ENCODE measurements at regions not wholly inside any gene's neighbourhood (a gene's known extent, or its start where the extent isn't known, plus 50 kb on each side); places are given as distances from the start of the nearest gene placed in this dataset.

DNA sequence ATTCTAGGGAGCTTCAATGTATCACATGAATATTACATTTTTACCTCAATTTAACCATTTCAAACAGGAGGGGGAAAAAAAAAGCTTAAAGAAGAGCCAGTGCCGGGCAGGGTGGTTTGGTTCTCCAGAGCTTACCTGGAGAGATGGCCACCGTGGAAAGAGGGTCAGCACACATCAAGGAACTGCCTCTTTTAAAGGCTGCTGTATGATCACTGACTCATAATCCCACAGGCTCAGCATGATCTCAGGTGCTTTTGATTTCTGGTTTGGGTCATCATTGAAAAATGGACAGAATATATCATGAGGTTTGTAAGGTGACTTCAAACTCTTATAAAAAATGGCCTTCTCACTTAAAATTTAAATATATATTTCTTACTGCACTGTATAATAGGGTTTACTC lies 67.5 kb upstream of the MDFIC start:
- no peak overlapping the region for H3K27ac ChIP-seq
- H3F3A ChIP-seq (ENCODE audit: insufficient read depth, low read depth), result no peaks in the 10 kb centered on the region
- no peak for TF ChIP-seq EZH2 (IDR thresholded peaks at IDR 0.05; ENCODE audit: low read depth)
- no peak overlapping the region for H2AFZ ChIP-seq
- CTCF ChIA-PET, result no interaction called here
- no peak overlapping the region for H3K4me2 ChIP-seq
- H3K4me1 ChIP-seq (replicated peaks; ENCODE audit: insufficient read depth), result no peaks in the 10 kb centered on the region
- no peak for DNase-seq
- no peaks in the 10 kb centered on the region for H3K27me3 ChIP-seq (ENCODE audit: insufficient read depth, low read depth)
- POLR2A ChIA-PET (ENCODE audit: unreplicated experiment), result no interaction called here
- H3K9me3 ChIP-seq (ENCODE audit: insufficient read depth, low read depth), result no peaks in the 10 kb centered on the region; the same call in 1 of the 2 replicates
- intact Hi-C loops (cut with micrococcal nuclease; ENCODE audit: unreplicated experiment), result no loop called here
- H3K9me2 ChIP-seq (ENCODE audit: insufficient read depth), result no peaks in the 10 kb centered on the region
- no TSS peak for BruUV-seq (replicated peaks)
- no peaks in the 10 kb centered on the region for H4K20me1 ChIP-seq (ENCODE audit: insufficient read depth)
- H3K36me3 ChIP-seq (ENCODE audit: low read depth), result no peaks in the 10 kb centered on the region
- H3K4me3 ChIP-seq, result no peak overlapping the region
- H3K79me2 ChIP-seq (ENCODE audit: low read depth), result no peaks in the 10 kb centered on the region

DNA sequence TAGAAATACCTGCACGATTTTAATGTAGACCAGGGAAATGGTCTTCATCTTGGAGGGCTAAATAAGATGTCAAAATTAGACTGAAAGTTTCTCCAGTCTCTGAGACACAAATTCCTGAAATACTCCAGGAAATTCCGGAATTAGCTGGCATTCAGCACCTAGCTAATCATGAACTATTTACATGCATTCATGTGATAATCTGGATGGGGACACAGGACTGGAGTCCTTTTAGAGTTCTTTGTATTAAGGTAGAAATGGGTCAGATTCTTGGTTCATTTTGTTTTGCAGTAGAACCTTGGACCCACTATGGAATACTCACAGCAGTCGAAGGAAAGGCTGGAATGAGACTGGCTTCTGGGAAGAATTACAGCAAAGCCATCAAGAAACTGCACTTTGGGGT lies 65.3 kb upstream of the MDFIC start:
- Histone ChIP-seq H4K20me1 (ENCODE audit: insufficient read depth) (no peaks in the 10 kb centered on the region), H3K79me2 (ENCODE audit: low read depth) (no peaks in the 10 kb centered on the region), H3K4me2 (no peak overlapping the region), H3K27me3 (ENCODE audit: insufficient read depth, low read depth) (no peaks in the 10 kb centered on the region), H3K4me1 (replicated peaks; ENCODE audit: insufficient read depth) (no peaks in the 10 kb centered on the region), H3F3A (ENCODE audit: insufficient read depth, low read depth) (no peaks in the 10 kb centered on the region), H3K27ac (no peak overlapping the region), H3K4me3 (no peak overlapping the region), H3K9me3 (ENCODE audit: insufficient read depth, low read depth) (no peaks in the 10 kb centered on the region; the same call in 1 of the 2 replicates), H3K9me2 (ENCODE audit: insufficient read depth) (no peaks in the 10 kb centered on the region), H3K36me3 (ENCODE audit: low read depth) (no peaks in the 10 kb centered on the region), H2AFZ (no peak overlapping the region)
- TF ChIP-seq EZH2 (IDR thresholded peaks at IDR 0.05; ENCODE audit: low read depth), result no peak
- TF ChIP-seq, protein P1, sequence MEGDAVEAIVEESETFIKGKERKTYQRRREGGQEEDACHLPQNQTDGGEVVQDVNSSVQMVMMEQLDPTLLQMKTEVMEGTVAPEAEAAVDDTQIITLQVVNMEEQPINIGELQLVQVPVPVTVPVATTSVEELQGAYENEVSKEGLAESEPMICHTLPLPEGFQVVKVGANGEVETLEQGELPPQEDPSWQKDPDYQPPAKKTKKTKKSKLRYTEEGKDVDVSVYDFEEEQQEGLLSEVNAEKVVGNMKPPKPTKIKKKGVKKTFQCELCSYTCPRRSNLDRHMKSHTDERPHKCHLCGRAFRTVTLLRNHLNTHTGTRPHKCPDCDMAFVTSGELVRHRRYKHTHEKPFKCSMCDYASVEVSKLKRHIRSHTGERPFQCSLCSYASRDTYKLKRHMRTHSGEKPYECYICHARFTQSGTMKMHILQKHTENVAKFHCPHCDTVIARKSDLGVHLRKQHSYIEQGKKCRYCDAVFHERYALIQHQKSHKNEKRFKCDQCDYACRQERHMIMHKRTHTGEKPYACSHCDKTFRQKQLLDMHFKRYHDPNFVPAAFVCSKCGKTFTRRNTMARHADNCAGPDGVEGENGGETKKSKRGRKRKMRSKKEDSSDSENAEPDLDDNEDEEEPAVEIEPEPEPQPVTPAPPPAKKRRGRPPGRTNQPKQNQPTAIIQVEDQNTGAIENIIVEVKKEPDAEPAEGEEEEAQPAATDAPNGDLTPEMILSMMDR (conservative IDR thresholded peaks at IDR 0.05), result no peak
- ChIA-PET POLR2A (ENCODE audit: unreplicated experiment) (no interaction called here), CTCF (no interaction called here)
- no peak for DNase-seq
- no TSS peak for BruUV-seq (replicated peaks)
- intact Hi-C loops (cut with micrococcal nuclease; ENCODE audit: unreplicated experiment), result no loop called here

- Histone ChIP-seq H3F3A (ENCODE audit: insufficient read depth, low read depth) (no peaks in the 10 kb centered on the region), H4K20me1 (ENCODE audit: insufficient read depth) (no peaks in the 10 kb centered on the region), H3K79me2 (ENCODE audit: low read depth) (no peaks in the 10 kb centered on the region), H3K4me2 (no peak overlapping the region), H2AFZ (no peak overlapping the region), H3K9me2 (ENCODE audit: insufficient read depth) (no peaks in the 10 kb centered on the region), H3K9me3 (ENCODE audit: insufficient read depth, low read depth) (no peaks in the 10 kb centered on the region; the same call in 1 of the 2 replicates), H3K27me3 (ENCODE audit: insufficient read depth, low read depth) (no peaks in the 10 kb centered on the region), H3K27ac (no peak overlapping the region), H3K4me1 (replicated peaks; ENCODE audit: insufficient read depth) (no peaks in the 10 kb centered on the region), H3K4me3 (no peak overlapping the region), H3K36me3 (ENCODE audit: low read depth) (no peaks in the 10 kb centered on the region)
- no peak for TF ChIP-seq EZH2 (IDR thresholded peaks at IDR 0.05; ENCODE audit: low read depth)
- TF ChIP-seq, protein P1 (conservative IDR thresholded peaks at IDR 0.05), result no peak
- BruUV-seq (replicated peaks), result no TSS peak
- no peak for DNase-seq
- intact Hi-C loops (cut with micrococcal nuclease; ENCODE audit: unreplicated experiment), result no loop called here
- POLR2A ChIA-PET (ENCODE audit: unreplicated experiment), result no interaction called here
- CTCF ChIA-PET, result no interaction called here
These were observed 64.3 kb upstream of the MDFIC start for GRCh38 chr7:114857605-114858004.

DNA sequence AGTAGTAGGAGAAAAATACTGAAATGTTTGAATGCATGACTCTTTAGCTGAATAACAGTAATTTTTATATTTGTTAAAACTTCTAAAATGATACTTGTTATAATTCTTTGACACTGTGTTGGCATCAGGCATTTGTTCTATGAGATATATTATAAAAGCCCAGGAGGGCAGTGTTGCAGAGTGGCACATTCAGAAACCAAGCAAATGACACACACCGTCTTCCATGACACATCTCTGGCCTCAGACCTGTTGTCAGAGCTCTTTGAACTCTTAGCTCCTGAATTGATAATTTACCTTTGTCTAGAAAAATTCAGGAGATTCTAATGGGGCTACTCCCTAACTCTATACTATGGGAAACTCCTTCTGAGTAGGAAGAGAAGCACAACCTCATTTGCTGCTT lies 62.4 kb upstream of the MDFIC start:
- no peaks in the 10 kb centered on the region for H3K9me2 ChIP-seq (ENCODE audit: insufficient read depth)
- ChIA-PET CTCF (no interaction called here), POLR2A (ENCODE audit: unreplicated experiment) (interaction anchor here (0.6 kb wide), 1 partner anchor 267 kb away, joined by 7 read pairs; no protein-coding TSS in a partner anchor)
- H3K36me3 ChIP-seq (ENCODE audit: low read depth), result no peaks in the 10 kb centered on the region
- BruUV-seq (replicated peaks), result no TSS peak
- DNase-seq, result no peak
- no peak overlapping the region for H2AFZ ChIP-seq
- no peaks in the 10 kb centered on the region for H4K20me1 ChIP-seq (ENCODE audit: insufficient read depth)
- no peaks in the 10 kb centered on the region for H3F3A ChIP-seq (ENCODE audit: insufficient read depth, low read depth)
- H3K9me3 ChIP-seq (ENCODE audit: insufficient read depth, low read depth), result no peaks in the 10 kb centered on the region; the same call in 1 of the 2 replicates
- no peak overlapping the region for H3K27ac ChIP-seq
- TF ChIP-seq EZH2 (IDR thresholded peaks at IDR 0.05; ENCODE audit: low read depth), result no peak
- TF ChIP-seq, protein P1 (conservative IDR thresholded peaks at IDR 0.05), result no peak
- intact Hi-C loops (cut with micrococcal nuclease; ENCODE audit: unreplicated experiment), result no loop called here
- no peaks in the 10 kb centered on the region for H3K79me2 ChIP-seq (ENCODE audit: low read depth)
- no peak overlapping the region for H3K4me2 ChIP-seq
- no peaks in the 10 kb centered on the region for H3K4me1 ChIP-seq (replicated peaks; ENCODE audit: insufficient read depth)
- no peak overlapping the region for H3K4me3 ChIP-seq
- H3K27me3 ChIP-seq (ENCODE audit: insufficient read depth, low read depth), result no peaks in the 10 kb centered on the region

Measured in PC-9 (cell line).